SKM-1 treated with dmso at 0.1 percent for 144 hours (cell line): ENCODE measurements at regions not wholly inside any gene's neighbourhood (a gene's known extent, or its start where the extent isn't known, plus 50 kb on each side); places are given as distances from the start of the nearest gene placed in this dataset.
A peak's percentile ranks its signal among the peaks of the same experiment; 100 is the strongest.
"Not testable (repeated sequence)": the region's sequence is repeated elsewhere in the genome, so short reads cannot be mapped to it uniquely, and the experiment has no call there.

Source experiments
- DNase-seq: peaks from one replicate; lab custom pipeline; 2025; ENCODE audit not compliant: unreplicated experiment; lab: John Stamatoyannopoulos, UW

- DNase-seq: no peak
Observed at GRCh38 chr7:115574681-115575291, 455.8 kb downstream of the TFEC start.

GRCh38 chr7:115572111-115572510 lies 458.5 kb downstream of the TFEC start:
- DNase-seq: no peak

DNA sequence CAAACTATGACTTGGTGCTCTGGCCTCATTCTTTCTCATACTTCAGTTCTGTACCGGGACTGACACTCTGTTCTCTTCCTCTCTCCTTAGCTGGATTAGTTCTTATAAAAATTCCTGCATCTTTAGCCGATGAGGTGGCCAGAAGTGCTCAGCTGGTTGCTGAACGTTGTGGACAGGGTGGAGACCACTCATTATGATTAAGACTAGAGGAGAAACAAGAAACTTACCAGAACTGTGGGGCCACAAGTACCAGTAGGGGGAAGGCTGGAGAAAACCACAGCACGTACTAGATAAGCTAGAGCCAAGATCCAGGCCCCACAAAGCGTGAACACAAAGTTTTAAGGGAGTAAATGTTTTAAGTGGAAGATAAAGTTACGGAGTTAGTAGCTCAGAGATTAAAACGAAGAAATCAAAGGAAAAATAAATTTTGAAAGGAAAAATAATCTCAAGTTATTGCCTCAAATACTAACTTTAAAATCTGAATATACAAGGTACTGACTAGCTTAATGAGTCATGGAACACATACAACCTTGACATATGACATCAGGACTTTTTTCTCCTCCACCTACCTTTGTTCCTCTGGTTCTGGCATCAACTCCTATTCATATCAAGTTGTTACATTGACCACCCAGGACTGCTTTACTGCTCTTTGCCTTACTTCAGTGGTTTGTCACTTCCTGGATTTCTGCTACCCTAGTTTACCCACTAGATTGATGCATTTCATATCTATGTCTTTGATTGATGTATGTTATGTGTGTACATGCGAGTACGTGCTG lies 469.0 kb downstream of the TFEC start:
- no peak for DNase-seq

DNA sequence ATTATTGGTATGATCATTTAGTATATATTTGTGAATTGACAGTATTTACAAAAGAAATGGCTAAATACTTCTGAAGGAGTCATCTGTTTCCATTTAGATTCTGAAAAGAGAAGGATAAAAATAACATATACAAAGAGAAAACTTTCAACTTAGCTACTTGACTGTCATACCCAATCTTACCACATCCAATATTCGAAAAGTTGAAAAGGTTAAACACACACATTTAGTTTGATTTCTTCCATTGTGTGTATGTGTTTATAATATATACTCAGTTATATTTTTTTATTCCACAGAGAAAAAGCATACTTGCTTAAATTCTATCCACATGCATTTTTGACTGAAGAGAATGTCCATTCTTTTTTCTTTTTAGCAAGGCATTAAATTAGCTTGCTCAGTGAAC lies 470.7 kb downstream of the TFEC start:
- DNase-seq: no peak

DNA sequence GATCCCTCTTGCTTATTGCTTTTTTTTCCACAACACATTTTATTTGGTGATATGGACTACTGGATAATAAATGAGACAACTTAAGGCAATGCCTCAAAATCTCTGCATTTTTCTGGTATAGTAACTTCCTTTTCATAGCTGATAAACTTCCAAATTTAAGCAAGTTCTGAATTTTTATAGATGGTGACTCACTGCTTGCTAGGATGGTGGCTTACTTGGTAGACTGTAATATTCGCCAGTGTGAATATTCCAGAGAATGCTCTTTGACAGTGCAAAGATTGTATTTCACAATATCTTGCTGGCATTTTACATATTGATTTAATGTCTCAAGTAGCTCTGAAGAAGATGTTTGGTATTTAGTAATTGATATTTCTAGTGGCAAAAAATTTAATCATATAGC lies 472.4 kb downstream of the TFEC start:
- no peak for DNase-seq

DNA sequence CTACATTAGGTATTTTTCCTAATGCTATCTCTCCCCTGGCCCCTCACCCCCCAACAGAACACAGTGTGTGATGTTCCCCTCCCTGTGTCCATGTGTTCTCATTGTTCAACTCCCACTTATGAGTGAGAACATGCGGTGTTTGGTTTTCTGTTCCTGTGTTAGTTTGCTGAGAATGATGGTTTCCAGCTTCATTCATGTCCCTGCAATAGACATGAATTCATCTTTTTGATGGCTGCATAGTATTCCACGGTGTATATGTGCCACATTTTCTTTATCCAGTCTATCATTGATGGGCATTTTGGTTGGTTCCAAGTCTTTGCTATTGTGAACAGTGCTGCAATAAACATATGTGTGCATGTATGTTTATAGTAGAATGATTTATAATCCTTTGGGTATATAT lies 473.3 kb downstream of the TFEC start:
- DNase-seq: not testable (repeated sequence)

DNA sequence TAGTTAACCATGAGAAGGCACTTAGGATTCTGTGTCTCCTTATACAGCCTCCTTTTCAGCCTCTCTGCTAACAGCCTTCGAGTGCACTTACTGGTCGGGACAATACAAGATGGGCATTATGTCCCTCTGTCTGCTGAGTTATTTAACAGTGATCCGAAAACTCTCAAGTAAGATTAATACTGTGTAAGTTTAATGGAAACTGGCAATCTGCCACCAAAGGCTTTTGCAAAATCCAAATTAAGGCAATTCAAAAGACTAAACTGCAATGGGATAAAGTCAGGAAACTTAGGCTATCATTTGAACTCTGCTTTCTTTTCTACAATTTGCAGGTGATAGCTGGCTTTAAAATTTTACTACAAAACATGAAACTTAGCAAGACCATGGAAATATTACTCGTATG lies 477.8 kb downstream of the TFEC start:
- no peak for DNase-seq

- no peak for DNase-seq
Observed at GRCh38 chr7:115549910-115550309, 480.7 kb downstream of the TFEC start.

DNA sequence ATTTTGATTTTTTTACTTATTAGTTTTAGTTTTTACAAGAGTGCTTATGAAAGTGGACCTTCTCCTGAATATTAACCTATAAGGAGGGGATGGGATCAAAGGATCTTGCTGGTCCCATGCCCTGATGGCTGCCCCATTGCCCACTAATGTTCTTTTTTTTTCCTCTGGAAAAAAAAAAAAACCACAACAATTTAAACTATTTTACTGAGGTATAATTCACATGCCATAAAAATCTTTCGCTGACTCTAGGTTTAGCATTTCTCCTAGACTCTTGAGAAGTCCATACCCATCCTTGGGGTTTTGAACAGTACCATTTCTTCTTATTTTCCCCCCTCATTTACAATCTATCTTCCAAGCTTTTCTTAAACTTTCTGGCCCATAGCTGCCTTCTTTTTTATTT lies 481.8 kb downstream of the TFEC start:
- no peak for DNase-seq

GRCh38 chr7:115546790-115547189 lies 483.8 kb downstream of the TFEC start:
- no peak for DNase-seq

DNA sequence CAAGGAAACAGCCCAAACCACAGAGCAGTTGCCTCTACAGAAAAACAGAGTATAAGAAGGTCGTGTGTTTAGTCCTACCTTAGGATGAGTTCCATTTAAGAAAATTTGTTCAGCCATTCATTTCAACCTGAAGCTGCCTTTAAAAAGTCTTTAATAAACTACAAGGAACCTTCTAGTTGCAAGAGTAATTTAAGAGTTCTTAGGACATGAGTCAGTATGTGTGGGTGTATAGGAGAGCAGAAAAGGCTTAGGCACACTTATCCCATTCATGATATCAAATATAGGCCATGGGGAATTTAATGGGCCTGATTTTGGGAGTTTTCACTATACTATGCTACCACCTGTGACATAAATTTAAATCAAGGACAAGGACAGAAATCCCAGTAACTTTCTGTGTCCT lies 496.8 kb downstream of the TFEC start:
- no peak for DNase-seq

DNA sequence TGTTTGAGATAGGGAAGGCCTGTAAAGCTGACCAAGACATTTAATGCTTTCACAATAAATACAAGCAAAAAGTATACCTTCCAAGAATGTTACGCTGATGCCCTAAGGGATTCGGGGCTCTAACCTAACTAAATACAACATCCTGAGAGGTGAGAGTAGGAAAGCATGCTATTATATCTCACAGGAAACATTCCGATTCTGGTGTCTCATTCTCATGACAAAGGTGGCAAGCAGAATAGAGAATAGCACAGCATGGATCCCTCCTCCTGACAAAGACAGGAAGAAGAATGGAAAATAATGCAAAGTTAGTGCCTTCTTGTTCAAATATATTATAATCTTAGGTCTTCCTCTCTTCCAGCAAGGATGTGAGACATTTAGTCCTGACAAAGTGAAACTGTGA lies 504.3 kb downstream of the TFEC start:
- DNase-seq: no peak

DNA sequence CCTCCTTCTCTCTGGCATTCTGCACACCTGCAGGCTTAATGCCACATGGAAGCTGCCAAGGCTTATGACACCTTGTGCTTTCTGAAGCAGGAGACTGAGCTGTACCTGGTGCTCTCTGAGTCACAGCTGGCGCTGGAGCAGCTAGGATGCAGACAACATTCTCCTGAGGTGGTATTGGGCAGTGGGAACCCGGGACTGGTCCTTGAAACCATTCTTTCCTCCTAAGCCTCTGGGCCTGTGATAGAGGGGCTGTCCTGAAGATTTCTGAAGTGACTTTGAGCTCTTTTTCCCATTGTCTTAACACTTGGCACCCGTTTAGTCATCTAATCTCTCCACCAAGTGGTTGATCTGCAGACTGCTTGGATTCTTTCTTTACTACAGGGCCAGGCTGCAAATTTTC lies 508.4 kb downstream of the TFEC start:
- no peak for DNase-seq

GRCh38 chr7:115516341-115516740 lies 514.2 kb downstream of the TFEC start:
- no peak for DNase-seq

- no peak for DNase-seq
Observed at GRCh38 chr7:115511330-115511729, 519.2 kb downstream of the TFEC start.

DNA sequence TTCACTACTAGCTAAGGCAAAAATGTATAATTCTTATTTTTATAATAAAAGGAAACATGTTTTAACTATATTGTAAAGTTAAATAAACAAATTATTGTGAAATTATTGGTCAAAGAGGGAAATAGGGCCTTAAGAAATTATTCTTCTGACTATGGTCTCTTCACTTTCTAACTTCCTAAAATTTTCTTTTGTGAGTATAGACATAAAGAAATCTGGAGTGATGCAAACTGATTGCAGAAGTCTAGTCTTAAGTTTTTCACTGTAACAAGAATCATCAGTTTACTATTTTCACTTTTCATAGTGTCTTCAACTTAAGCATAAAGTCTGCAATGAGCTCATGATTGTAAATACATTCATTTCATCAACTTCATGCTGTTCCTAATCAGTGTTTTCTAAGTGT lies 525.4 kb downstream of the TFEC start:
- peak; percentile 23 for DNase-seq

DNA sequence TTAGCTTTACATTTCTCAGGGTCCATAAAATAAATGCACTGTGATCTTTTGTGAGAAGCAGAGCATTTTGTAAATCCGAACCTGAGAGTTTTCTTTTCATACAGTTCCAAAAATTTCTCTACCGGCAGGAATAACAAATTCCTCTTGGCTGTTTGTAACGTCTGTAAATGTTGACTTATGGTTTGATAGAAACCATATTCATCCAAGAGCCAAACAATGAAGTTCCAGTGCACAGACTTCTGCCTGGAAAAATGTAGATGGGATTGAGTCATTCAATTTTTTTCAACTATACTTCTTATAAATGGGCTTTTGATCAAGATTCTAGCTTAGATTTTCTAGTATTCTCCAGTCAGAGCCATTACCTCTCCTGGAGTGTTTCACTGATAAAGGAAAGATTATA lies 530.6 kb downstream of the TFEC start:
- DNase-seq: no peak

GRCh38 chr7:115496006-115496405 lies 534.6 kb downstream of the TFEC start:
- no peak for DNase-seq

DNA sequence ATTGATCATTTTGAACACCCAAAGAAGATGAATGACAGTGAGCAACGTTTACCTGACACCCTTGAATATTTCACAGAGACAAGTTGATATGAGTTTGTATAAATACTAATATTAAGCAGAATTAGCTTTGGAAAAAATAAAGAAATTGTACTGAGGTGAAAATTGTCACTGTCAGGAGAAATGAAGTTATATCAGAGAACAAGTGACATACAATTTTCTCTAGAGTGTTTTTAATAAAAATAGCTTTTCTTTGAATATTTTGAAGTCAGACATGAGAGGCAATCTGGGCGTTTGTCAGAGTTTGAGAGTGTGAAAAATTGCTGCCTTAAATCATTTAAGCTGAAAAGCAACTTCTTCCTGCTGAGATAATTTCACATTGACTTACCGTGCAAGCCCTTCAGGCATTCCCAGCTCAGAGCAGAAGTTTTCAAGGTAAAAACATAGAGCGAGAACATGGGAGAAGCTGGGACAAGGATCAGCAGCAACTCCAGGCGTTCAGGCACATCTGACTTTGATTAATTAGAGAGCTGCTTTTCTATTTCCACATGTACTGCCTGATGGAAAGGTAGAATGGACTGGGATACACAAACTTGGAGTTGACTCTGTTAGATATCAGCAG lies 535.9 kb downstream of the TFEC start:
- DNase-seq: no peak

GRCh38 chr7:115493381-115493780 lies 537.2 kb downstream of the TFEC start:
- no peak for DNase-seq

DNA sequence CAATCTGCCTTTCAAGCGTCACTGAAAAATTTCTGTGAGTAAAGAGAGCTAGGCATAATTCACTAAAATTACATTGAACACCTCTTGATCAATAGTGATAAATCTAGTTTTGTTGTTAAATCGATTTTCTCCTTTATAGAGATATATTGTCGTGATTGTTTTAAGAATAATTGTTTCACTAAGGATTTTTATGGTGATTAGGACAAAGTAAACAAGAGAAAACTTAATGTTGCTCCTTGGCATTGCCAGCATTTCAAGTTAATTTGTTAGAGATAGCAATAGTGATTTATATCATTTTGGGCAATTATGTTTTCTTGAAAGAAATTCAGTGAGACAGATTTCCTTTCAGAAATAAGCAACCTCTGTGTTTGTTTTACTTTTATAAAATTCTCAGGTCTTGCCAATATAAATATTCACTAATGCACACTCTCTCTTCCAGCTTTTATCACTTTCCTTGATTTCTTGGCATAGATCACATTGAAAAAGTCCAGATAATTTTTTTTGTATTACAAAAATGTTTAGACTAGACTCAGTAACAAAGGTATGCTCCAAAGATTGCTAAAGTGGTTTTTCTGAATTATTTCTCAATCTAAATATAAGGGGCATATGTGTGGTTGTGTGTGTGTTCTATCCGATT lies 538.7 kb downstream of the TFEC start:
- DNase-seq: no peak

GRCh38 chr7:115479448-115479847 lies 551.1 kb downstream of the TFEC start:
- DNase-seq: no peak
